ENCODE measurements at regions not wholly inside any gene's neighbourhood (a gene's known extent, or its start where the extent isn't known, plus 50 kb on each side); places are given as distances from the start of the nearest gene placed in this dataset.

- no peak for TF ChIP-seq CTCF (IDR thresholded peaks at IDR 0.05)
- TF ChIP-seq POLR2A (IDR thresholded peaks at IDR 0.05) = no peak
- no peak for TF ChIP-seq POLR2AphosphoS5 (IDR thresholded peaks at IDR 0.05)
Measured at GRCh38 chr5:101103874-101104273, 200.8 kb upstream of the ST8SIA4 start.
